ENCODE measurements at regions not wholly inside any gene's neighbourhood (a gene's known extent, or its start where the extent isn't known, plus 50 kb on each side); places are given as distances from the start of the nearest gene placed in this dataset.

GRCh38 chr11:97463891-97464290 is 1074.1 kb downstream of the JRKL start:
- CTCF ChIA-PET, result no interaction called here
- TF ChIP-seq CTCF (IDR thresholded peaks at IDR 0.05; ENCODE audit: insufficient read depth, low read length, missing control alignments), result no peak
- POLR2A ChIA-PET, result no interaction called here

GRCh38 chr11:97471480-97471879 is 1081.7 kb downstream of the JRKL start:
- DNase-seq (ENCODE audit: low read depth, low spot score), result no peak
- CTCF ChIA-PET, result no interaction called here
- H3K4me3 ChIP-seq (ENCODE audit: low read depth, low read length), result no peak overlapping the region
- POLR2A ChIA-PET, result no interaction called here
- TF ChIP-seq CTCF (IDR thresholded peaks at IDR 0.05; ENCODE audit: insufficient read depth, low read length, missing control alignments), result no peak

More at GRCh38 chr11:97463891-97464290, 1074.1 kb downstream of the JRKL start:
- no peak for DNase-seq (ENCODE audit: low read depth, low spot score)
- H3K4me3 ChIP-seq (ENCODE audit: low read depth, low read length), result no peak overlapping the region

GRCh38 chr11:97487387-97487786 is 1097.6 kb downstream of the JRKL start:
- H3K4me3 ChIP-seq (ENCODE audit: low read depth, low read length), result no peak overlapping the region
- DNase-seq (ENCODE audit: low read depth, low spot score), result no peak
- ChIA-PET CTCF (no interaction called here), POLR2A (no interaction called here)
- no peak for TF ChIP-seq CTCF (IDR thresholded peaks at IDR 0.05; ENCODE audit: insufficient read depth, low read length, missing control alignments)

- no peak for TF ChIP-seq CTCF (IDR thresholded peaks at IDR 0.05; ENCODE audit: insufficient read depth, low read length, missing control alignments)
- no peak overlapping the region for H3K4me3 ChIP-seq (ENCODE audit: low read depth, low read length)
- CTCF ChIA-PET, result no interaction called here
- POLR2A ChIA-PET, result no interaction called here
- DNase-seq (ENCODE audit: low read depth, low spot score), result no peak
These were observed 1109.1 kb downstream of the JRKL start for GRCh38 chr11:97498891-97499290.

GRCh38 chr11:97502201-97502600 is 1112.4 kb downstream of the JRKL start:
- CTCF ChIA-PET, result no interaction called here
- TF ChIP-seq CTCF (IDR thresholded peaks at IDR 0.05; ENCODE audit: insufficient read depth, low read length, missing control alignments), result no peak
- POLR2A ChIA-PET, result no interaction called here
- H3K4me3 ChIP-seq (ENCODE audit: low read depth, low read length), result no peak overlapping the region
- DNase-seq (ENCODE audit: low read depth, low spot score), result no peak

- H3K4me3 ChIP-seq (ENCODE audit: low read depth, low read length), result no peak overlapping the region
- DNase-seq (ENCODE audit: low read depth, low spot score), result no peak
- ChIA-PET POLR2A (no interaction called here), CTCF (no interaction called here)
- no peak for TF ChIP-seq CTCF (IDR thresholded peaks at IDR 0.05; ENCODE audit: insufficient read depth, low read length, missing control alignments)
These were observed 1116.4 kb downstream of the JRKL start for GRCh38 chr11:97506076-97506759.
